Left kidney (tissue), 1 donor: ENCODE measurements at regions not wholly inside any gene's neighbourhood (a gene's known extent, or its start where the extent isn't known, plus 50 kb on each side); places are given as distances from the start of the nearest gene placed in this dataset.
A peak's percentile ranks its signal among the peaks of the same experiment; 100 is the strongest.
"Not testable (repeated sequence)": the region's sequence is repeated elsewhere in the genome, so short reads cannot be mapped to it uniquely, and the experiment has no call there.

Experiments
- DNase-seq: peaks from one replicate; pipeline ENCODE4 v3.0.0-alpha.2; 2013

- DNase-seq = no peak
Measured at GRCh38 chr7:140283472-140283871, 106.7 kb upstream of the KDM7A start.

DNA sequence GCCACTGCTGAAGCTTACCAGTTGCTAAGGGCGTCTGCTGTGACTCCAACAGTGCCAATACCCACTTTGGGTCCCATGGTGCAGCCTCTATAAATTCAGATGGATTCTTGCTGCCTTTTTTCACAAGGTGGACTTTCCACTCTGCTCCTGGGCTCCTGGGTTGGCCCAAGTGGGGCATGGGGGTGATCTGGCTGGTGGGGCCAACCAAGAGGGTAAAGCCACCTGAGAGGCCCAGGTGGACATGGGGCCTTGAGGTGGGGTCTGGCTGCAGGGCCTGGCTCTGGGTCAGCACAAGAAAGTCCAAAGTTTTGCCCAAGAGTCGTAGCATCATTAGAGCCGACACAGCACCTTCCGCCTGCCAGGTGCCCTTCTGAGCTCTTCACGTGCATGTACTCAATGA, 105.2 kb upstream of the KDM7A start:
- no peak for DNase-seq

- DNase-seq = no peak
Measured at GRCh38 chr7:140281255-140281654, 104.5 kb upstream of the KDM7A start.

- DNase-seq = no peak
Measured at GRCh38 chr7:140276001-140276400, 99.2 kb upstream of the KDM7A start.

GRCh38 chr7:140275069-140275965, 98.5 kb upstream of the KDM7A start:
- peak; percentile 27 for DNase-seq

- DNase-seq = no peak
Measured at GRCh38 chr7:140273417-140273816, 96.6 kb upstream of the KDM7A start.

DNA sequence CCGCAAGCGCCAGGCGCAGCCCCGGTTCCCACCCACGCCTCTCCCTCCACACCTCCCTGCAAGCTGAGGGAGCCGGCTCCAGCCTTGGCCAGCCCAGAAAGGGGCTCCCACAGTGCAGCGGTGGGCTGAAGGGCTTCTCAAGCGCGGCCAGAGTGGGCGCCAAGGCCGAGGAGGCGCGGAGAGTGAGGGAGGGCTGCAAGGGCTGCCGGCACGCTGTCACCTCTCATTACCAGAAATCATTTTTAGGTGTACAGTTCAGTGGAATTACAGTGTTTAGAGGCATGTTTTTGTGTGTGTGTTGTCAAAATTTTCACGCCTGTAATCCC, 94.8 kb upstream of the KDM7A start:
- DNase-seq = not testable (repeated sequence)

DNA sequence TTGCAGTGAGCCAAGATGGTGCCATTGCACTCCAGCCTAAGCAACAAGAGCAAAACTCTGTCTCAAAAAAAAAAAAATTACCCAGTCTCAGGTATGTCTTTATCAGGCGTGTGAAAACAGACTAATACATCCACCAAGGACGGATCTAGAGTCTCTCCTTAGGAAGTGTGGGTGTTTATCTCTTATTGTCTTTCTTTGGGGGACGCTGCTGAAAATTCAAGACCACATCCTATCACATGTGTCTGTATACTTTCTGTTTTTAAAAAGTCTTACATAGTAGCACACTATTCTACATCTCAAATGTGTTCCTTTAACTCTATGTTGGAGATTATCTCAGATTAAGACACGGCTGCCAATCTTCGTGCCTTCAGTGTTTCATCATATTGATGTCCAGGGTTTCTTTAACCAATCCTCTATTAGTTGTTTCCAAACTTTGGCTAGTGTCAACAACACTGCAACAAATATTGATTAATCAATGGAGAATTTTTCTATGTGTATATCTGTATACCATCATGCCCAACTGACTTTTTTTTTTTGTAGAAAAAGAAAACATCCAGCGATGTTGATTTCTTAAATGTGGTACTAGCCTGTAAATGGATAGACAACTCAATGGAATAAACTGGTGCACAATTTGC, 92.3 kb upstream of the KDM7A start:
- DNase-seq = no peak

DNA sequence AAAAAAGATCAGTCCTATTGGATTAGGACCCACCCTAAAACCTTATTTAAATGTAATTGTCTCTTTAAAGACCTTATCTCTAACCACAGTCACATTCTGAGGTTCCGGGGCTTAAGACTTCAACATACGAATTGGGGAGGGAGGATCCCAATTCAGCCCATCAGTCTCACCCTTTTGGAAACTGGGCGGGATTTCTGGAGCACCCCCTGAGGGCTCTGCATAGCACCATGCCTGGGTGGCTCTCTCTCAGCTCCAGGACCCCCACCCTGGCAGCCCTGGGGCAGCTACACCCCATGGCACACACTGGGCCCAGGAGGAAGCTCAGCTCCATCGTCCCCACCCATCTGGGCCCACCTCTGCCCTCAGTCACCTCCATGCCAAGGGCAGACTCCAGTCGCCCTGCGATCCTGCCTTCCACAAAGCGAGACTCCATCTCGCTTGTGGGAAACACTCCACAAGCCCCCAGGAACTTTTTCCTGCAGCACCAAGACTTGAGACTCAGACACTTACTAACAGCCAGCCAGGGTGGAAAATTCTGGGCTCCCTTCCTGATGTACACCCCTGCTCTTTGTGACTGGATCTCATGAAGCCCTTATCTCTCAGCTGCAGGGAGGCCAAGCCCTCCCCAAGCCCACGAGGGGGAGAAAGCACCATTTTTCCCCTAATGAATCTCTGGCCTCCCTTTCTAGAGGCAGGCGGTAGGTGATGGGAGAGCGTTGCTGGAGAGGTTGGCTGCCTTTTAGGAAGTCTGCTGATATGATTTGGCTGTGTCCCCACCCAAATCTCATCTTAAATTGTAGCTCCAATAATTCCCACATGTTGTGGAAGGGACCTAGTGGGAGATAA, 90.8 kb upstream of the KDM7A start:
- no peak for DNase-seq

DNA sequence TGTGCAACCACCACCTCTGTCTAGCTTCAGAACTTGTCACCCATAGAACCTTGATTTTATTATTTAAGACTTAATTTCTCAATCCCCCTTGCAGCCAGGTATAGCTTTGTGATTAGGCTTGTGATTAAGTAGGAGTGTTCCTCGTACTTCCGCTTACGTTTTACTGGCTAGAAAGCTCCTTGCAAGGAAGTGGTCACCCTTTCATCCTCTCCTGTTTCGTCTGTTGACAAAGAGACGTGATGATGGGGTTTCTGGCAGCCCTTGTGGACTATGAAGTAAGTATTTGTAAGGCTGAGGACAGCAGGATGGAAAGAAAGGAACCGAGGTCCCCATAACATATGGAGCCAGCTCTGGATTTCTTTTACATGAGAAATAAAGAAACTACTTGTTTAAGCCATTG, 86.5 kb upstream of the KDM7A start:
- DNase-seq = no peak

DNA sequence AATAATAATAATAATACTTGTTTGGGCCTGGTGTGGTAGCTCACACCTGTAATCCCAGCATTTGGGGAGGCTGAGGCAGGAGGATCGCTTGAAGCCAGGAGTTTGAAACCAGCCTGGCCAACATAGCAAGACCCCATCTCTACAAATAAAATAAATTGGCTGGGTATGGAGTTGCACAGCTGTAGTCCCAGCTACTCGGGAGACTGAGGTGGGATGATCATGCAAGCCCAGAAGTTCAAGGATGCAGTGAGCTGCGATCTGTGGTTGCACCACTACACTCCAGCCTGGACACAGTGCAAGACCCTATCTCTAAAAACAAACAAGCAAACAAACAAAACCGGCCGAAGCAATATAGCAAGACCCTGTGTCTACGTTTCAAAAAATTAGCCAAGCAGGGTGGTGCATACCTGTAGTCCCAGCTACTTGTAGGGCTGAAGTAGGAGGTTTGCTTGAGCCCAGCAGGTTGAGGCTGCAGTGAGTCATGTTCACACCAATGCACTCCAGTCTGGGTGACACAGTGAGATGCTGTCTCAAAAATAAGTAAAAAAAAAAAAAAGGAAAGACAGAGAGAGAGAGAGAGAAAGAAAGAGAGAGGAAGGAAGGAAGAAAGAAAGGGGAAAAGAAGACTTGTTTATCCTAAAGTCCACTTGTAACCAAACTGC, 85.6 kb upstream of the KDM7A start:
- DNase-seq = no peak

GRCh38 chr7:140261522-140261921, 84.7 kb upstream of the KDM7A start:
- no peak for DNase-seq

GRCh38 chr7:140261105-140261486, 84.3 kb upstream of the KDM7A start:
- no peak for DNase-seq

- no peak for DNase-seq
Measured at GRCh38 chr7:140260352-140261104, 83.7 kb upstream of the KDM7A start.

- DNase-seq = not testable (repeated sequence)
Measured at GRCh38 chr7:140257278-140257677, 80.5 kb upstream of the KDM7A start.

- DNase-seq = not testable (repeated sequence)
Measured at GRCh38 chr7:140254976-140255375, 78.2 kb upstream of the KDM7A start.

DNA sequence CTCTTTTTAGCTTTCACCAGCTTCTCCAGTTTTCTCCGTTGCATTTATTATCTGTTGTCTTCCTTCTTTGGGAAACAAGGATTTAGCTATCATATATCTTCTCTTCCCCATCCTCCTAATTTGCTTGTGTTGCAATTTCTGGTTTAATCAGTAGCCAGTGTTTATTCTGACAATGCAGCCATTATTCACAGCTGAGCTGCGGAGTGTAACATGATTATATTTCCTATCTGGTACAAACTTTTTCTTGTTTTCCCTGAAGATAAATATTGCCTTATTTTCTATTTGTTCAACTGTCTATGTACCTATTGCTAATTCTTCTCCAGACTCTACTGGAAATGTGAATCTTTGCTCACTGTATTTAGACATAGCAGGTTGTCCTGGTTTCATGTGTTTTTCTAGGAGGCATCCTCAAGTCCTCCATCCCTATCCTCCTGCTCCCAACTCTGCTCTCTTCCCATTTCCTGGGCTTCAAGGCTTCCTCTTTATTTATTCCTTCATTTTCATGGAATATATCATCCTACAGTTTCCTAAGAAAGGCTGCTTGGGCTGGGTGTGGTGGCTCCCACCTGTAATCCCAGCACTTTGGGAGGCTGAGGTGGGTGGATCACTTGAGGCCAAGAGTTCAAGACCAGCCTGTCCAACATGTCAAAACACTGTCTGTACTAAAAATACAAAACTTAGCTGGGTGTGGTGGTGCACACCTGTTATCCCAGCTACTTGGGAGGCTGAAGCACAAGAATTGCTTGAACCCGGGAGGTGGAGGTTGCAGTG, 72.4 kb upstream of the KDM7A start:
- DNase-seq = no peak

DNA sequence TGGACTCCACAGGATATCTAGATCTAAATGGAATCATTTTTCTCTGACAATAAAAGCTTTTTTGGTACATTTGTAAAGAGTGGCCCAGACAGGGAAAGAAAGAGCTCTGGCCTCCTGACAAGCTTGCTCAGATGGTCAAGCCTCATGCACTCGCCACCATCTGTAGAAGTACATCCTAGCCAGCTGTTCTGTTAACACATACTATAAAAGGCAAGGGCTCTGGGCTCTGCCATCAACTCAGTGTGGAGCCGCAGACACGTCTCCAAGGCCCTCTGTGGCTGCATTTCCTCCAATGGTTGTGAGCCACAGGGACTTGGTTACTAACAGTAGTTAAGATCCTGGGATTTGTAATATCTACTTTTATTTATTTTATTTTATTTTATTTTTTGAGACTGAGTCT, 70.8 kb upstream of the KDM7A start:
- no peak for DNase-seq

DNA sequence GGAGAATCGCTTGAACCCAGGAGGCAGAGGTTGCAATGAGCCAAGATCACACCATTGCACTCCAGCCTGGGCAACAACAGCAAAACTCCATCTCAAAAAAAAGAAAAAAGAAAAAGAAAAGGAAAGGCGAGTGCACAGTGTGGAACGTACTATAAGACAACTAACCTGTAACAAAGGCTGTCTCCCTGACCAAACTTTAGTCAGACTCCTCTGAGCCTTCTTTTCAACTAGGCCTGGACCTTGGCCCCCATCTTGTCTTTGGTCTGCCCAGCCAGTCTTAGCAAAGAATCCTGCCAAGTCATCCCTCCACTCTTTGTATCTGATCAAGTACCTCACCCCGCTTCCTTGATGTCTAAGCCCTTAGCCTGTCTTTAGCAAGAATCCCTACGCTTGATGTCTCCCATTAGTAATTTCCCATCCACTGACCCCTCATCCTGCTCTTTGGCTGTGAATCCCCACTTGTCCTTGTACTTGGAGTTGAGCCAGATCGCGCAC, 68.9 kb upstream of the KDM7A start:
- no peak for DNase-seq
